Endothelial cell of umbilical vein (primary cell): ENCODE measurements at regions not wholly inside any gene's neighbourhood (a gene's known extent, or its start where the extent isn't known, plus 50 kb on each side); places are given as distances from the start of the nearest gene placed in this dataset.

Experiments used
- BruUV-seq: library from RNA; stranded (reverse); fragments of 400-500 nt; replicated peaks from 2 replicates; lab custom pipeline; 2021; lab: Mats Ljungman, UMichigan
- CTCF ChIA-PET: fragments of 300-600, 350-600 bp; sonication (Branson Sonifier 250); formaldehyde crosslinking; loops from one replicate; lab custom pipeline; 2021; ENCODE audit warnings: antibody characterized with exemption, inconsistent platforms; lab: Charles Lee
- POLR2A ChIA-PET: fragments of 300-600, 350-600 bp; sonication (Branson Sonifier 250); formaldehyde crosslinking; loops from one replicate; lab custom pipeline; 2021; ENCODE audit warnings: antibody characterized with exemption, inconsistent platforms; lab: Charles Lee
- DNase-seq: peaks from one replicate; pipeline ENCODE4 v3.0.0-alpha.2; 2011; ENCODE audit warnings: low read depth, low spot score
- FAIRE-seq: peaks from 2 replicates; lab custom pipeline; 2011; peaks lifted over from hg19 to GRCh38; lab: Jason Lieb, UNC
- H2AFZ ChIP-seq: 2 replicates; pipeline ENCODE4 v1.6.0; 2012; ENCODE audit warnings: low read depth, low read length, control low read depth, inconsistent platforms
- H3K27ac ChIP-seq: 2 replicates; pipeline ENCODE4 v1.5.1; 2011; ENCODE audit warnings: low read depth, mild to moderate bottlenecking, control low read depth, low read length, moderate library complexity; ENCODE audit not compliant: insufficient read depth
- H3K27me3 ChIP-seq, 2 experiments: 2 replicates each; pipeline versions ENCODE4 v1.6.0 to v1.6.1; 2011; ENCODE audit warnings: low read length in 2 of 2, mixed read lengths in 1 of 2; ENCODE audit not compliant: control insufficient read depth in 2 of 2, insufficient read depth in 2 of 2
- H3K36me3 ChIP-seq, 2 experiments: 2 replicates in 1 of 2; 3 replicates in 1 of 2; pipeline ENCODE4 v1.5.1; 2011; ENCODE audit warnings: low read length in 2 of 2, mild to moderate bottlenecking in 1 of 2, moderate library complexity in 1 of 2; ENCODE audit not compliant: control insufficient read depth in 2 of 2, insufficient read depth in 2 of 2; ENCODE audit errors: extremely low read depth in 1 of 2
- H3K4me1 ChIP-seq: 3 replicates; pipeline ENCODE4 v1.5.1; 2011; ENCODE audit warnings: mild to moderate bottlenecking, low read length; ENCODE audit not compliant: control insufficient read depth, insufficient read depth; ENCODE audit errors: extremely low read depth
- H3K4me2 ChIP-seq: 2 replicates; pipeline ENCODE4 v1.6.1; 2011; ENCODE audit warnings: low read length, control low read depth, mixed read lengths; ENCODE audit not compliant: insufficient read depth
- H3K4me3 ChIP-seq, 3 experiments: fragments of 200-600 bp in 1 of 3; sonication (generic), shearing (Covaris generic) in 1 of 3; replicated peaks in 1 of 3; 2 replicates each; pipeline ENCODE4 v1.5.1; 2011 to 2016; ENCODE audit warnings: control low read depth in 3 of 3, low read length in 3 of 3, mild to moderate bottlenecking in 2 of 3, inconsistent platforms in 1 of 3, low read depth in 1 of 3, moderate library complexity in 1 of 3; ENCODE audit not compliant: insufficient read depth in 1 of 3
- H3K79me2 ChIP-seq: 2 replicates; pipeline ENCODE4 v1.6.0; 2012; ENCODE audit warnings: low read length, inconsistent platforms; ENCODE audit not compliant: control insufficient read depth, insufficient read depth
- H3K9ac ChIP-seq: replicated peaks from 2 replicates; pipeline ENCODE3; 2011; ENCODE audit warnings: low read length, control low read depth; ENCODE audit not compliant: insufficient read depth; ENCODE audit errors: extremely low read depth
- H3K9me1 ChIP-seq: replicated peaks from 3 replicates; pipeline ENCODE4 v1.6.0; 2011; ENCODE audit warnings: mild to moderate bottlenecking, low read length; ENCODE audit not compliant: control insufficient read depth, insufficient read depth; ENCODE audit errors: extremely low read depth
- H3K9me3 ChIP-seq: replicated peaks from 2 replicates; pipeline ENCODE4 v1.5.1; 2012; ENCODE audit warnings: low read length, inconsistent platforms; ENCODE audit not compliant: control insufficient read depth, insufficient read depth
- H4K20me1 ChIP-seq: replicated peaks from 2 replicates; pipeline ENCODE3; 2011; ENCODE audit warnings: mild to moderate bottlenecking, low read length; ENCODE audit not compliant: control insufficient read depth, insufficient read depth; ENCODE audit errors: extremely low read depth
- EZH2 ChIP-seq: IDR thresholded peaks from 2 replicates; pipeline ENCODE4 v1.6.1; 2012; ENCODE audit warnings: borderline replicate concordance, low read depth, mild to moderate bottlenecking, moderate library complexity, low read length, inconsistent platforms; ENCODE audit not compliant: severe bottlenecking
- FOS ChIP-seq: IDR thresholded peaks from 2 replicates; pipeline ENCODE4 v1.6.1; 2011; ENCODE audit warnings: mild to moderate bottlenecking, low read length, moderate library complexity, borderline replicate concordance; ENCODE audit not compliant: insufficient read depth
- GATA2 ChIP-seq: IDR thresholded peaks from 2 replicates; pipeline ENCODE4 v1.7.0; 2011; ENCODE audit warnings: low read depth, mild to moderate bottlenecking, moderate library complexity, mixed read lengths, low read length; ENCODE audit not compliant: insufficient read length, insufficient read depth
- JUN ChIP-seq: IDR thresholded peaks from 2 replicates; pipeline ENCODE4 v1.6.1; 2011; ENCODE audit warnings: borderline replicate concordance, low read depth; ENCODE audit not compliant: insufficient read length, insufficient read depth
- MAX ChIP-seq: IDR thresholded peaks from 2 replicates; pipeline ENCODE4 v1.6.1; 2011; ENCODE audit not compliant: insufficient read depth, insufficient read length
- MYC ChIP-seq: IDR thresholded peaks from one replicate; pipeline ENCODE4 v1.6.1; 2011; ENCODE audit warnings: mild to moderate bottlenecking, low read depth, low read length
- POLR2A ChIP-seq: IDR thresholded peaks from 2 replicates; pipeline ENCODE4 v1.6.1; 2012; ENCODE audit warnings: low read depth, mild to moderate bottlenecking, control low read depth, low read length
- POLR2AphosphoS5 ChIP-seq: IDR thresholded peaks from 2 replicates; pipeline ENCODE4 v1.6.1; 2012; ENCODE audit warnings: low read depth, mild to moderate bottlenecking, control low read depth, low read length, moderate library complexity; ENCODE audit not compliant: insufficient read depth
- dilution Hi-C: fragments of 300-500 bp; cut with MboI; formaldehyde crosslinking; loops from one replicate; pipeline ENCODE4 v1.15.0; 2019; ENCODE audit warnings: low sequenced_read_pairs; ENCODE audit not compliant: extremely low pct_ligation_motif_present
- intact Hi-C: fragments of 100-400 bp; cut with micrococcal nuclease; formaldehyde crosslinking; loops from one replicate; pipeline ENCODE4 v1.10.0; 2022
- TF ChIP-seq, protein P1 (sequence below), 2 donors: IDR thresholded peaks; 1 replicate in 1 of 2; 2 replicates in 1 of 2; pipeline ENCODE4 v1.5.1; 2011; ENCODE audit warnings: low read length in 2 of 2, mild to moderate bottlenecking in 2 of 2, moderate library complexity in 2 of 2, control low read depth in 1 of 2, inconsistent platforms in 1 of 2, low read depth in 1 of 2; ENCODE audit not compliant: insufficient read depth in 1 of 2; ENCODE audit errors: extremely low read depth in 1 of 2

DNA sequence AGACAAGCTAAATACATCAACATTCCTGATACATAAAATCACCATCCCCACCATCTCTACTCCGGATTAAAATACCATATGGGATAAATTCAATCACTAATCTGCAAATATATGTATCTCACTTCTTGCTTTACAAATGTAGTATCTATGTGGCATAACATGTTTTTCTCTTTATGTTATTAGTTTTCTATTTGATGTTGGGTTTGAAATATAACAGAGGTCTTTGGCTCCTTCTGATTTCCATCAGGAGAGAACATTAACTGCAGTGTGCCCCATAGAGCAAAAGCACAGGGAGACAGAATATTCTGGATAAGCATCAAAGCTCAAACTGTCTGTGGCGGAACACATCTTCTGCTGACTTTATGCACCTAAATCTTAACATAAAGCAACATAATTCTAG is 547.2 kb upstream of the CDH8 start:
- TF ChIP-seq POLR2AphosphoS5 (no peak), GATA2 (no peak), MYC (no peak), EZH2 (no peak), MAX (no peak), JUN (no peak), FOS (no peak), POLR2A (no peak)
- TF ChIP-seq, protein P1, sequence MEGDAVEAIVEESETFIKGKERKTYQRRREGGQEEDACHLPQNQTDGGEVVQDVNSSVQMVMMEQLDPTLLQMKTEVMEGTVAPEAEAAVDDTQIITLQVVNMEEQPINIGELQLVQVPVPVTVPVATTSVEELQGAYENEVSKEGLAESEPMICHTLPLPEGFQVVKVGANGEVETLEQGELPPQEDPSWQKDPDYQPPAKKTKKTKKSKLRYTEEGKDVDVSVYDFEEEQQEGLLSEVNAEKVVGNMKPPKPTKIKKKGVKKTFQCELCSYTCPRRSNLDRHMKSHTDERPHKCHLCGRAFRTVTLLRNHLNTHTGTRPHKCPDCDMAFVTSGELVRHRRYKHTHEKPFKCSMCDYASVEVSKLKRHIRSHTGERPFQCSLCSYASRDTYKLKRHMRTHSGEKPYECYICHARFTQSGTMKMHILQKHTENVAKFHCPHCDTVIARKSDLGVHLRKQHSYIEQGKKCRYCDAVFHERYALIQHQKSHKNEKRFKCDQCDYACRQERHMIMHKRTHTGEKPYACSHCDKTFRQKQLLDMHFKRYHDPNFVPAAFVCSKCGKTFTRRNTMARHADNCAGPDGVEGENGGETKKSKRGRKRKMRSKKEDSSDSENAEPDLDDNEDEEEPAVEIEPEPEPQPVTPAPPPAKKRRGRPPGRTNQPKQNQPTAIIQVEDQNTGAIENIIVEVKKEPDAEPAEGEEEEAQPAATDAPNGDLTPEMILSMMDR (IDR thresholded peaks at IDR 0.05; ENCODE audit: extremely low read depth in 1 of 2, insufficient read depth in 1 of 2, low read depth in 1 of 2, low read length in 2 of 2), result no peak
- no peak overlapping the region for H3K9ac ChIP-seq
- dilution Hi-C loops, result no loop called here
- intact Hi-C loops, result no loop called here
- H3K4me3 ChIP-seq, result no peak overlapping the region
- H4K20me1 ChIP-seq, result no peaks in the 10 kb centered on the region
- H2AFZ ChIP-seq, result no peak overlapping the region
- no TSS peak for BruUV-seq
- ChIA-PET CTCF (no interaction called here), POLR2A (no interaction called here)
- FAIRE-seq (no peak), DNase-seq (no peak)
- H3K27me3 ChIP-seq, result no peaks in the 10 kb centered on the region
- H3K9me3 ChIP-seq, result no peaks in the 10 kb centered on the region
- H3K4me2 ChIP-seq, result no peak overlapping the region
- H3K4me1 ChIP-seq, result no peaks in the 10 kb centered on the region
- no peak overlapping the region for H3K27ac ChIP-seq
- H3K9me1 ChIP-seq, result no peaks in the 10 kb centered on the region
- H3K79me2 ChIP-seq, result no peaks in the 10 kb centered on the region
- no peaks in the 10 kb centered on the region for H3K36me3 ChIP-seq
